ENCODE measurements at regions not wholly inside any gene's neighbourhood (a gene's known extent, or its start where the extent isn't known, plus 50 kb on each side); places are given as distances from the start of the nearest gene placed in this dataset.

GRCh38 chr4:125529071-125529470, 214.3 kb downstream of the FAT4 start:
- TF ChIP-seq POLR2A (IDR thresholded peaks at IDR 0.05), result no peak
- TF ChIP-seq, protein P1, sequence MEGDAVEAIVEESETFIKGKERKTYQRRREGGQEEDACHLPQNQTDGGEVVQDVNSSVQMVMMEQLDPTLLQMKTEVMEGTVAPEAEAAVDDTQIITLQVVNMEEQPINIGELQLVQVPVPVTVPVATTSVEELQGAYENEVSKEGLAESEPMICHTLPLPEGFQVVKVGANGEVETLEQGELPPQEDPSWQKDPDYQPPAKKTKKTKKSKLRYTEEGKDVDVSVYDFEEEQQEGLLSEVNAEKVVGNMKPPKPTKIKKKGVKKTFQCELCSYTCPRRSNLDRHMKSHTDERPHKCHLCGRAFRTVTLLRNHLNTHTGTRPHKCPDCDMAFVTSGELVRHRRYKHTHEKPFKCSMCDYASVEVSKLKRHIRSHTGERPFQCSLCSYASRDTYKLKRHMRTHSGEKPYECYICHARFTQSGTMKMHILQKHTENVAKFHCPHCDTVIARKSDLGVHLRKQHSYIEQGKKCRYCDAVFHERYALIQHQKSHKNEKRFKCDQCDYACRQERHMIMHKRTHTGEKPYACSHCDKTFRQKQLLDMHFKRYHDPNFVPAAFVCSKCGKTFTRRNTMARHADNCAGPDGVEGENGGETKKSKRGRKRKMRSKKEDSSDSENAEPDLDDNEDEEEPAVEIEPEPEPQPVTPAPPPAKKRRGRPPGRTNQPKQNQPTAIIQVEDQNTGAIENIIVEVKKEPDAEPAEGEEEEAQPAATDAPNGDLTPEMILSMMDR (IDR thresholded peaks at IDR 0.05), result no peak
